ENCODE measurements at regions not wholly inside any gene's neighbourhood (a gene's known extent, or its start where the extent isn't known, plus 50 kb on each side); places are given as distances from the start of the nearest gene placed in this dataset.

DNA sequence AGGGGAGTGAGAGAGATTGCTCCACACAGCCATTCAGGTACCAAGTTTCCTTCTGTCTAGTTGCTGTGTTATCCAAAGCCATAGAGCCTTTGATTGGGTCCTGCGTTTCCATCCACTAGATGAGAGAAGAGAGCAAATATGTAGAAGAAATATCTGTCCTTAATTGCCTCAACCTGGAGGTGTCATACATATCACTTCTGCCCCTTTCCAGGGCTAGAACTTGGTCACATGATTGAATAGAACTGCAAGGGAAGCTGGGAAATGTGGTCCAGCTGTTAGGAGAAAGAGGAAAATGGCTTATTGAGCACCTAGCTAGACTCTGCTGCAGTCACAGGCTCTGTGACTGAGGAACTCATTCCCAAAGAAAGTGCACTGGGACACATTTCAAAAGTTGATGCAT, 115.6 kb upstream of the JAG1 start:
- no peaks in the 10 kb centered on the region for H3K36me3 ChIP-seq (ENCODE audit: control insufficient read depth, insufficient read depth, low read length)
- no peak for DNase-seq (ENCODE audit: low read depth)
- TF ChIP-seq CTCF (IDR thresholded peaks at IDR 0.05; ENCODE audit: insufficient read depth, low read length, poor library complexity, severe bottlenecking): no peak
- no peak overlapping the region for H3K4me3 ChIP-seq (ENCODE audit: low read depth, low read length)
- H3K27me3 ChIP-seq (ENCODE audit: control insufficient read depth, insufficient read depth, low read length): no peaks in the 10 kb centered on the region

DNA sequence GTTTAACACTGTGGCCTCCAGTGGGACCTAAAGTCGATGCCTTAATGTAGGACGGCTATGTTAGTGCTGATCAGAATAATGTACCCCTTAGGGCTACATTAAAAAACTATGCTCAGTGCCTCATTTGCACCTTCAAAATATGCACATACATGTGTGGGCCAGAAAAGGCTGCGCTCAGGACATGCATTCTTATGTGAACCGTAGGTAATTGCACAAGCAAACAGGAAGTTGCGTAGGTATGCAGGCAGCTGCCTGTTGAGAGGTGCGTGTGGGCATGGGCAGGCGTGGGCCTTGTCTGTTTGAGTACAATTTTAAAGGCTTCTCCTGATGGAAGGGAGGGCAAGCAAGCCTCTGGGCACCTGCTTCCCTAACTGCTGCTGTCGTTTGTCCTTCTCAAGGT, 116.2 kb upstream of the JAG1 start:
- no peaks in the 10 kb centered on the region for H3K27me3 ChIP-seq (ENCODE audit: control insufficient read depth, insufficient read depth, low read length)
- no peak overlapping the region for H3K4me3 ChIP-seq (ENCODE audit: low read depth, low read length)
- no peaks in the 10 kb centered on the region for H3K36me3 ChIP-seq (ENCODE audit: control insufficient read depth, insufficient read depth, low read length)
- no peak for DNase-seq (ENCODE audit: low read depth)
- no peak for TF ChIP-seq CTCF (IDR thresholded peaks at IDR 0.05; ENCODE audit: insufficient read depth, low read length, poor library complexity, severe bottlenecking)

DNA sequence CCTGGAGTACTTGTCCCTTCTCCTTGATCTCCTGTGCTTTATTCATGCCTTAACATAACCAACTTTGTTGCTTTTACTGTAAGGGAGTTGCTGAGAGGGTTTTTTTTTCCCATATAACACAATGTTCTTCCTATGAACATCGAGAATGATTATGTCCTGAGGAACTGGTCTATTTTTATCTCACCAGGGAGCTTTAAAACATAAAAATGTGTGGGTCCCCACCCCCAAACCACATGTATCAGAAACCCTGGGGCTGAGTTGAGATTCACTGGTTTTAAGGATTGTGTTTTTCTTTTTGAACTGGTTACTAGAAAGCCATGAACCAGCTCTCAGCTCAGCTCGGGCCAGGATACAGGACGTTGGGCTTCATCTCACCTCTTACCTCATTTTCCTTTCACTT, 118.5 kb upstream of the JAG1 start:
- Histone ChIP-seq H3K36me3 (ENCODE audit: control insufficient read depth, insufficient read depth, low read length) (no peaks in the 10 kb centered on the region), H3K4me3 (ENCODE audit: low read depth, low read length) (no peak overlapping the region), H3K27me3 (ENCODE audit: control insufficient read depth, insufficient read depth, low read length) (no peaks in the 10 kb centered on the region)
- DNase-seq (ENCODE audit: low read depth): no peak
- no peak for TF ChIP-seq CTCF (IDR thresholded peaks at IDR 0.05; ENCODE audit: insufficient read depth, low read length, poor library complexity, severe bottlenecking)

- TF ChIP-seq CTCF (IDR thresholded peaks at IDR 0.05; ENCODE audit: insufficient read depth, low read length, poor library complexity, severe bottlenecking): no peak
- DNase-seq (ENCODE audit: low read depth): no peak
- H3K27me3 ChIP-seq (ENCODE audit: control insufficient read depth, insufficient read depth, low read length): no peaks in the 10 kb centered on the region
- H3K4me3 ChIP-seq (ENCODE audit: low read depth, low read length): no peak overlapping the region
- no peaks in the 10 kb centered on the region for H3K36me3 ChIP-seq (ENCODE audit: control insufficient read depth, insufficient read depth, low read length)
Measured at GRCh38 chr20:10793766-10794165, 120.0 kb upstream of the JAG1 start.

DNA sequence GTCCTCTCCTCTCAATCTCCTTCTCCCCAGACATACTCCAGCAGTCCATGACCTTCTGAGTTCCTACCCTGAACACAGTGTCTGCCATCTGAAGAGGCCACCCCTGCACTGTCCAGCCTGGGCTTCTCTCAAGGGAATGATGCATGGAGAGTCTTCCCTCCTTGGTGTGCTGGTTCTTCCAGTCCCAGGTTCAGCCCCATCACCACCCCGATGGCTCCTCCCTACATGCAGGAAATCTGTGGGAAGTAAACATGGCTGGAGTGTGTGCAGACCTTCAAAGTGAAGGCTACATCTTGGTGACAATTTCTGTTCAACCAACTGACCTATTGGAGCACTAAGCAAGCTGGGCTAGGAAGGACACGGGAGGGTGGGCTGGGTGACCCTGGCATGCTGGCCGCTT, 121.0 kb upstream of the JAG1 start:
- DNase-seq (ENCODE audit: low read depth): no peak
- Histone ChIP-seq H3K4me3 (ENCODE audit: low read depth, low read length) (no peak overlapping the region), H3K27me3 (ENCODE audit: control insufficient read depth, insufficient read depth, low read length) (no peaks in the 10 kb centered on the region), H3K36me3 (ENCODE audit: control insufficient read depth, insufficient read depth, low read length) (no peaks in the 10 kb centered on the region)
- no peak for TF ChIP-seq CTCF (IDR thresholded peaks at IDR 0.05; ENCODE audit: insufficient read depth, low read length, poor library complexity, severe bottlenecking)

GRCh38 chr20:10795286-10796026, 121.7 kb upstream of the JAG1 start:
- no peak overlapping the region for H3K4me3 ChIP-seq (ENCODE audit: low read depth, low read length)
- TF ChIP-seq CTCF (IDR thresholded peaks at IDR 0.05; ENCODE audit: insufficient read depth, low read length, poor library complexity, severe bottlenecking): no peak
- DNase-seq (ENCODE audit: low read depth): no peak
- H3K36me3 ChIP-seq (ENCODE audit: control insufficient read depth, insufficient read depth, low read length): no peaks in the 10 kb centered on the region
- no peaks in the 10 kb centered on the region for H3K27me3 ChIP-seq (ENCODE audit: control insufficient read depth, insufficient read depth, low read length)
